Brain microvascular endothelial cell (primary cell): ENCODE measurements at regions not wholly inside any gene's neighbourhood (a gene's known extent, or its start where the extent isn't known, plus 50 kb on each side); places are given as distances from the start of the nearest gene placed in this dataset.

Experiments
- DNase-seq: peaks from one replicate; pipeline ENCODE4 v3.0.0-alpha.2; 2020
- H3K27ac ChIP-seq: fragments of 250-450 bp; sonication (Bioruptor Pico); 2 replicates; pipeline ENCODE4 v1.5.1; 2020; ENCODE audit warnings: mild to moderate bottlenecking, moderate library complexity
- H3K27me3 ChIP-seq: fragments of 250-450 bp; sonication (Bioruptor Pico); replicated peaks from 2 replicates; pipeline ENCODE4 v1.5.1; 2020; ENCODE audit warnings: mild to moderate bottlenecking
- H3K36me3 ChIP-seq: fragments of 250-450 bp; sonication (Bioruptor Pico); replicated peaks from 2 replicates; pipeline ENCODE4 v1.5.1; 2020; ENCODE audit warnings: mild to moderate bottlenecking
- H3K4me3 ChIP-seq: 2 replicates; pipeline ENCODE4 v1.5.1; 2011; ENCODE audit warnings: low read depth, mild to moderate bottlenecking, control low read depth, low read length, moderate library complexity
- in situ Hi-C: cut with HindIII; loops from 2 replicates; pipeline ENCODE4 v1.10.0; 2017; ENCODE audit warnings: low sequenced_read_pairs, low pct_ligation_motif_present
- TF ChIP-seq, protein P1 (sequence below): IDR thresholded peaks from 2 replicates; pipeline ENCODE4 v1.5.1; 2011; ENCODE audit warnings: low read depth, mild to moderate bottlenecking, moderate library complexity, low read length, control low read depth, inconsistent platforms; ENCODE audit errors: missing control alignments

DNA sequence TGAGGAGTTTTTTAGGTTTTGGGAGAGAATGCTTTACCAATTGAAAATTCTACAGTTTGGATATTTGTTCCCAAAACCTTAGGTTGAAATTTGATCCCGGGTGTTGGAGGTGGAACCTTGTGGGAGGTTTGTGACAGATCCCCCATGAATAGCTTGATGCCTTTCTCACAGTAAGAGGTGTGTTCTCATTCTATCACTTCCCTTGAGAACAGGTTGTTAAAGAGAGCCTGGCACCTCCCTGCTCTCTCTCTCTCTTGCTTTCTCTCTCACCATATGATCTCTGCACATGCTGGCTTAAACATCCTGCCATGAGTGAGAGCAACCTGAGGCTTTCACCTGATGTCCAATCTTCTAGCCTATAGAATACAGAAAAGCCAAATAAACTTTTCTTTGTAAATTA lies 1475.5 kb upstream of the AGA start:
- in situ Hi-C loops = no loop called here
- TF ChIP-seq, protein P1, sequence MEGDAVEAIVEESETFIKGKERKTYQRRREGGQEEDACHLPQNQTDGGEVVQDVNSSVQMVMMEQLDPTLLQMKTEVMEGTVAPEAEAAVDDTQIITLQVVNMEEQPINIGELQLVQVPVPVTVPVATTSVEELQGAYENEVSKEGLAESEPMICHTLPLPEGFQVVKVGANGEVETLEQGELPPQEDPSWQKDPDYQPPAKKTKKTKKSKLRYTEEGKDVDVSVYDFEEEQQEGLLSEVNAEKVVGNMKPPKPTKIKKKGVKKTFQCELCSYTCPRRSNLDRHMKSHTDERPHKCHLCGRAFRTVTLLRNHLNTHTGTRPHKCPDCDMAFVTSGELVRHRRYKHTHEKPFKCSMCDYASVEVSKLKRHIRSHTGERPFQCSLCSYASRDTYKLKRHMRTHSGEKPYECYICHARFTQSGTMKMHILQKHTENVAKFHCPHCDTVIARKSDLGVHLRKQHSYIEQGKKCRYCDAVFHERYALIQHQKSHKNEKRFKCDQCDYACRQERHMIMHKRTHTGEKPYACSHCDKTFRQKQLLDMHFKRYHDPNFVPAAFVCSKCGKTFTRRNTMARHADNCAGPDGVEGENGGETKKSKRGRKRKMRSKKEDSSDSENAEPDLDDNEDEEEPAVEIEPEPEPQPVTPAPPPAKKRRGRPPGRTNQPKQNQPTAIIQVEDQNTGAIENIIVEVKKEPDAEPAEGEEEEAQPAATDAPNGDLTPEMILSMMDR = no peak
- no peak overlapping the region for H3K27ac ChIP-seq
- H3K4me3 ChIP-seq = no peak overlapping the region
- H3K36me3 ChIP-seq = no peaks in the 10 kb centered on the region
- DNase-seq = no peak
- H3K27me3 ChIP-seq = no peaks in the 10 kb centered on the region

DNA sequence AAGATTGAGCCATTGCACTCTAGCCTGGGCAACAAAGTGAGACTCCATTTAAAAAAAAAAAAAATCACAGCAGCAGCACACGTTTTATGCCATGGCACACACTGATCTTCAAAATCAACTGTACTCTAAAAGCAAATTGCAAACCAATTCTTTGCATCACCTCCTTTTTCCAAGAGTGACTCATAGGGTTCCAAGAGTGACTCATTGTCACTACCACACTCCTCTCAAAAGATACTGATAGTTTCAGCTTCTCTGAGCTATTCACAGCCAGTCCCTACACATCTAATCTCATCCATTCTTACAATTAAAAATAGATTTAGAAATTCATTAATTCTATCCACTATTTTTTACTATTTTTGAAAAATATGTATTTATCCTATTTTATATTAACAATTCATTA lies 1494.9 kb upstream of the AGA start:
- no peak for DNase-seq
- H3K27ac ChIP-seq = no peak overlapping the region
- no peak overlapping the region for H3K4me3 ChIP-seq
- in situ Hi-C loops = no loop called here
- TF ChIP-seq, protein P1 = no peak
- H3K27me3 ChIP-seq = no peaks in the 10 kb centered on the region
- no peaks in the 10 kb centered on the region for H3K36me3 ChIP-seq

DNA sequence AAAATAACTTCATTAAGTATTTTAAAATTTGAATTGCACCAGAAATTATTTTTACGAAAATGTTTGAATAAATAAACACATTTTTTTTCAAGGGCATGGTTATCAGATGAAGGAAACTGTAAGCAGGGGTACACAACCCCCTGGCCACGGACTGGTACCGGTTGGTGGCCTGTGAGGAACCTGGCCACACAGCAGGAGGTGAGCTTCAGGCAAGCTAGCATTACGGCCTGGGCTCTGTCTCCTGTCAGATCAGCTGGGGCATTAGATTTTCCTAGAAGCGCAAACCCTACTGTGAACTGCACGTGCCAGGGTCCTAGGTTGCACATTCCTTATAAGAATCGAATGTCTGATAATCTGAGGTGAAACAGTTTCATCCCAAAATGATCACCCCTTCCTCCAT lies 1499.7 kb upstream of the AGA start:
- TF ChIP-seq, protein P1 = no peak
- H3K4me3 ChIP-seq = no peak overlapping the region
- H3K36me3 ChIP-seq = no peaks in the 10 kb centered on the region
- no peaks in the 10 kb centered on the region for H3K27me3 ChIP-seq
- DNase-seq = no peak
- in situ Hi-C loops = no loop called here
- H3K27ac ChIP-seq = no peak overlapping the region

DNA sequence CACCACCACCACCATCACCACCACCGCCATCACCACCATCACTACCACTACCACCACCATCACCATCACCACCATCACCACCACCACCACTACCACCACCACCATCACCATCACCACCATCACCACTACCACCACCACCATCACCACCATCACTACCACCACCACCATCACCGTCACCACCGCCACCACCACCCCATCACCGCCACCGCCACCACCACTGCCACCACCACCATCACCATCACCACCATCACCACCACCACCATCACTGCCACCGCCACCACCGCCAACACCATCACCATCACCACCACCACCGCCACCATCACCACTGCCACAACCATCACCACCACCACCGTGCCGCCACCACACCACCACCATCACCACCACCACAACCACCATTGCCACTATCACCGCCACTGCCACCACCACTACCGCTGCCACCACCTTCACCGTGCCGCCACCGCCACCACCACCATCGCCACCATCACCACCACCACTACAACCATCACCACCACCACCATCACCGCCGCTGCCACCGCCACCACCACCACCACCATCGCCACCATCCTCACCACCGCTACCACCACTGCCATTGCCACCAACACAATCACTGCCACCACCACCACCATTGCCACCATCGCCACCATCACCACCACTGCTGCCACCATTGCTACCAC lies 1511.3 kb upstream of the AGA start:
- no peaks in the 10 kb centered on the region for H3K36me3 ChIP-seq
- H3K27ac ChIP-seq = no peak overlapping the region
- no peak for DNase-seq
- H3K4me3 ChIP-seq = no peak overlapping the region
- TF ChIP-seq, protein P1 = no peak
- in situ Hi-C loops = no loop called here
- H3K27me3 ChIP-seq = no peaks in the 10 kb centered on the region

DNA sequence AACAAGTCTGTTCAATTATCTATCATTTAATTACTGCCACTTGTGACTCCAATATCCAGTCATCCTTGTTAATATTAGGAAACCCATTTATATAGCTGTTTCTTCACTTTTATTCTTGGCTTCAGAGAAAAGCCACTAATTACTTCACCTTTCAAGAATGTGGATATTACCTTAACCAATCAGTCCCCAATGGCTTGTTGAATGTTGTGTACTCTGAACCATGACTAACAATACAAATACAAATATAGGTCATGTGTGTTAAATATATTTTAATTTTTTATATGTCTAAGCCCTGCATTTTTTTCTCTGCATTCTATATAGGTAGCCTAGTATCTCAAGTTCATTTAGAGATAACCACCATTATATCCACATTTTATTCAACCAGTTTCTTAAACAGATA lies 1513.4 kb upstream of the AGA start:
- in situ Hi-C loops = no loop called here
- H3K27me3 ChIP-seq = no peaks in the 10 kb centered on the region
- H3K4me3 ChIP-seq = no peak overlapping the region
- TF ChIP-seq, protein P1 = no peak
- H3K27ac ChIP-seq = no peak overlapping the region
- DNase-seq = no peak
- no peaks in the 10 kb centered on the region for H3K36me3 ChIP-seq

DNA sequence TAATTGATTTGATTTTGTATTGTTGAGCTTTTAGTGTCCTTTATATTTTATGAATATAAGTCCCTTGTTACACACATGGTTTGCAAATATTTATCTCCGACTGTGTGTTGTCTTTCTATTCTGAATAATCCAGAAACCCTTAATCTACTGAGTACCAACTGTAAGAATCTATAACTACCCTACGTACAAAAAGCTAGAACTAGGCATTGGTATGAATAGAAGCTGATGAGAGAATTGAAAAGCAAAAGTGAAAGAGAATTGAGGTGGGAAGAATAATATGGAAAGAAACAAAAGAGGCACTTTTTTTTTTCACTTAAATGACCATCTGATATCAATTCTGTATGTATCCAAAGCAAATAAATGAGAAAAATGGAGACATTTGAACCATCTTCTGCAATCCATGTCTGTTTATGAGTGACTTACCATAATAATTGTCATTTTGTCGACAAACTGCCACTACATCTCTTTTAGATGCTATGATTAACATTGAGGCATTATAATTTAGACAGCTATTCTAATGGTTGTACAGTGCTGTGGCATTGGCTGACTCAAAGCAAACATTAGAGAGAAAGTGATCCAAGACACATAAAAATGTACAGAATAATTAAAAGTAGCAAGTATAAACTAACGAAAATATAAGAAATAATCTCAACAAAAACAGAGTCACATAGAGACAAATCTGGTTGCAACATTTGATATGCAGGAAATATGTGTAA lies 1516.6 kb upstream of the AGA start:
- in situ Hi-C loops = no loop called here
- Histone ChIP-seq H3K27me3 (no peaks in the 10 kb centered on the region), H3K36me3 (no peaks in the 10 kb centered on the region), H3K4me3 (no peak overlapping the region), H3K27ac (no peak overlapping the region)
- TF ChIP-seq, protein P1 = no peak
- DNase-seq = no peak
